ENCODE measurements at regions not wholly inside any gene's neighbourhood (a gene's known extent, or its start where the extent isn't known, plus 50 kb on each side); places are given as distances from the start of the nearest gene placed in this dataset.

- intact Hi-C loops (cut with micrococcal nuclease), result no loop called here
- no peak for DNase-seq
- no peaks in the 10 kb centered on the region for H3K36me3 Mint-ChIP-seq (ENCODE audit: low read depth)
- ChIA-PET CTCF (no interaction called here), POLR2A (no interaction called here)
- H3K4me1 Mint-ChIP-seq, result no peaks in the 10 kb centered on the region
- ATAC-seq (ENCODE audit: low read depth), result no peak
- TF ChIP-seq CTCF (IDR thresholded peaks at IDR 0.05), result no peak
- H3K27ac Mint-ChIP-seq, result no peak overlapping the region
- H3K27me3 Mint-ChIP-seq, result no peaks in the 10 kb centered on the region
- peaks cover 2% of the 10 kb centered on the region for H3K9me3 Mint-ChIP-seq
- no peak overlapping the region for H3K4me3 Mint-ChIP-seq
These were observed 143.3 kb downstream of the SCP2D1 start for GRCh38 chr20:18956890-18957289.

- no peak for TF ChIP-seq CTCF (IDR thresholded peaks at IDR 0.05)
- intact Hi-C loops (cut with micrococcal nuclease), result no loop called here
- DNase-seq, result no peak
These were observed 143.7 kb downstream of the SCP2D1 start for GRCh38 chr20:18957328-18957727.

GRCh38 chr20:18971121-18971520 is 157.5 kb downstream of the SCP2D1 start:
- Mint-ChIP-seq H3K36me3 (ENCODE audit: low read depth) (no peaks in the 10 kb centered on the region), H3K4me3 (no peak overlapping the region), H3K9me3 (no peaks in the 10 kb centered on the region), H3K27me3 (peaks cover 2% of the 10 kb centered on the region), H3K27ac (no peak overlapping the region), H3K4me1 (no peaks in the 10 kb centered on the region)
- TF ChIP-seq CTCF (IDR thresholded peaks at IDR 0.05), result no peak
- ChIA-PET POLR2A (no interaction called here), CTCF (no interaction called here)
- DNase-seq (no peak), ATAC-seq (ENCODE audit: low read depth) (no peak)
- intact Hi-C loops (cut with micrococcal nuclease), result no loop called here

More at GRCh38 chr20:18957328-18957727, 143.7 kb downstream of the SCP2D1 start:
- ChIA-PET CTCF (no interaction called here), POLR2A (no interaction called here)
- no peaks in the 10 kb centered on the region for H3K36me3 Mint-ChIP-seq (ENCODE audit: low read depth)
- no peak overlapping the region for H3K27ac Mint-ChIP-seq
- ATAC-seq (ENCODE audit: low read depth), result no peak
- H3K4me3 Mint-ChIP-seq, result no peak overlapping the region
- no peaks in the 10 kb centered on the region for H3K4me1 Mint-ChIP-seq
- peaks cover 2% of the 10 kb centered on the region for H3K9me3 Mint-ChIP-seq
- H3K27me3 Mint-ChIP-seq, result no peaks in the 10 kb centered on the region

GRCh38 chr20:18971574-18971973 is 158.0 kb downstream of the SCP2D1 start:
- POLR2A ChIA-PET, result no interaction called here
- CTCF ChIA-PET, result no interaction called here
- no peak for ATAC-seq (ENCODE audit: low read depth)
- Mint-ChIP-seq H3K4me3 (no peak overlapping the region), H3K36me3 (ENCODE audit: low read depth) (no peaks in the 10 kb centered on the region), H3K27ac (no peak overlapping the region), H3K27me3 (peaks cover 2% of the 10 kb centered on the region), H3K9me3 (no peaks in the 10 kb centered on the region), H3K4me1 (no peaks in the 10 kb centered on the region)
- TF ChIP-seq CTCF (IDR thresholded peaks at IDR 0.05), result no peak
- no peak for DNase-seq
- intact Hi-C loops (cut with micrococcal nuclease), result no loop called here

- no peaks in the 10 kb centered on the region for H3K36me3 Mint-ChIP-seq (ENCODE audit: low read depth)
- POLR2A ChIA-PET, result no interaction called here
- intact Hi-C loops (cut with micrococcal nuclease), result no loop called here
- CTCF ChIA-PET, result no interaction called here
- ATAC-seq (ENCODE audit: low read depth) (no peak), DNase-seq (no peak)
- H3K4me1 Mint-ChIP-seq, result no peaks in the 10 kb centered on the region
- H3K27ac Mint-ChIP-seq, result no peak overlapping the region
- H3K9me3 Mint-ChIP-seq, result no peaks in the 10 kb centered on the region
- H3K27me3 Mint-ChIP-seq, result no peaks in the 10 kb centered on the region
- TF ChIP-seq CTCF (IDR thresholded peaks at IDR 0.05), result no peak
- H3K4me3 Mint-ChIP-seq, result no peak overlapping the region
These were observed 158.8 kb downstream of the SCP2D1 start for GRCh38 chr20:18972251-18972876.
